ENCODE measurements at regions not wholly inside any gene's neighbourhood (a gene's known extent, or its start where the extent isn't known, plus 50 kb on each side); places are given as distances from the start of the nearest gene placed in this dataset.

DNA sequence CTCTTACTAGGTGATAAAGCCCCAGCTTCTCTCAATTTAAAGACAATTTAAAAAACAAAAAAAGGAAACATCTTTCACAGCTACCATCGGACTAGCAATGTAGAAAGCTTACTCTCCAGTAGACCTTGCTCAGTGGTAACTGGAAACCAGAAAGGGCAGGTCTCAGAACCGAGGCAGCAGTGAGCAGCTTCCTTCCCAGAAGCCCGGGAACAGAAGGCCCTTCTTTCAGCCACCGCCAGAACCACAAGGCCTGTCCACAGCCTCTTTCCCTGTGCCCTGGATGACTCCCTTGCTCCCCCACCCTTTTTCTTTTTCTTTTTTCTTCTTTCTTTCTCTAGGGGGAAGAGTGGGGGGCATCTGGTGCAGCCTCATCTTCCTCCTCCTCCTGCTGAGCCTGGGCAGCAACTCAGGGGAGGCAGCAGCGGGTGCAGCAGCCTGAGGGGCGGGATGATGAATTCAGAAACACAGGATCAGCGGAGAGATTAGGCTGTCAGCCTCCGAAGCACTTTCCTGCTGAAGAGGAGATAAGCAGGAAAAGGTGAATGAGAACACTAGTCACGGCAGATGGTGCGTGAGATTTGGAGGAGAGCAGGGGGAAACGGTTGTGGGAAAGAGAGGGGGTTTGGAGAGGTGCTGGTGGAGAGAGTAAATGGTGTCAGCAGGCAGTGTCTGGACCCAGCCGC, 158.5 kb downstream of the ID4 start:
- Histone ChIP-seq H2AFZ (ENCODE audit: low read depth, low read length) (no peak overlapping the region), H4K20me1 (replicated peaks; ENCODE audit: control insufficient read depth, extremely low read depth, insufficient read depth, low read length) (no peaks in the 10 kb centered on the region), H3K9ac (replicated peaks; ENCODE audit: extremely low read depth, insufficient read depth, low read length) (no peak overlapping the region), H3K4me3 (replicated peaks in 1 of 3; ENCODE audit: insufficient read depth in 1 of 3, low read depth in 1 of 3, low read length in 3 of 3) (no peak overlapping the region), H3K27me3 (ENCODE audit: control insufficient read depth in 2 of 2, insufficient read depth in 2 of 2, low read length in 2 of 2) (no peaks in the 10 kb centered on the region), H3K9me1 (replicated peaks; ENCODE audit: control insufficient read depth, extremely low read depth, insufficient read depth, low read length) (no peaks in the 10 kb centered on the region), H3K79me2 (ENCODE audit: control insufficient read depth, insufficient read depth, low read length) (no peaks in the 10 kb centered on the region), H3K4me2 (ENCODE audit: insufficient read depth, low read length) (no peak overlapping the region), H3K27ac (ENCODE audit: insufficient read depth, low read depth, low read length) (no peak overlapping the region), H3K4me1 (ENCODE audit: control insufficient read depth, extremely low read depth, insufficient read depth, low read length) (no peaks in the 10 kb centered on the region), H3K9me3 (replicated peaks; ENCODE audit: control insufficient read depth, insufficient read depth, low read length) (no peaks in the 10 kb centered on the region), H3K36me3 (ENCODE audit: control insufficient read depth in 2 of 2, extremely low read depth in 1 of 2, insufficient read depth in 2 of 2, low read length in 2 of 2) (no peaks in the 10 kb centered on the region)
- FAIRE-seq (no peak), DNase-seq (ENCODE audit: low read depth, low spot score) (no peak)
- no peak for TF ChIP-seq MYC (IDR thresholded peaks at IDR 0.05; ENCODE audit: low read depth, low read length)
- no peak for TF ChIP-seq FOS (IDR thresholded peaks at IDR 0.05; ENCODE audit: borderline replicate concordance, insufficient read depth, low read length)
- ChIA-PET POLR2A (no interaction called here), CTCF (no interaction called here)
- intact Hi-C loops (cut with micrococcal nuclease) (no loop called here), dilution Hi-C loops (cut with MboI; ENCODE audit: extremely low pct_ligation_motif_present, low sequenced_read_pairs) (no loop called here)
- BruUV-seq (replicated peaks), result no TSS peak

- no peaks in the 10 kb centered on the region for H3K4me1 ChIP-seq (ENCODE audit: control insufficient read depth, extremely low read depth, insufficient read depth, low read length)
- no peaks in the 10 kb centered on the region for H3K36me3 ChIP-seq (ENCODE audit: control insufficient read depth in 2 of 2, extremely low read depth in 1 of 2, insufficient read depth in 2 of 2, low read length in 2 of 2)
- BruUV-seq (replicated peaks), result no TSS peak
- POLR2A ChIA-PET, result no interaction called here
- H3K27ac ChIP-seq (ENCODE audit: insufficient read depth, low read depth, low read length), result no peak overlapping the region
- dilution Hi-C loops (cut with MboI; ENCODE audit: extremely low pct_ligation_motif_present, low sequenced_read_pairs), result no loop called here
- no peak overlapping the region for H3K9ac ChIP-seq (replicated peaks; ENCODE audit: extremely low read depth, insufficient read depth, low read length)
- H2AFZ ChIP-seq (ENCODE audit: low read depth, low read length), result no peak overlapping the region
- H3K27me3 ChIP-seq (ENCODE audit: control insufficient read depth in 2 of 2, insufficient read depth in 2 of 2, low read length in 2 of 2), result no peaks in the 10 kb centered on the region
- intact Hi-C loops (cut with micrococcal nuclease), result no loop called here
- no peak for TF ChIP-seq POLR2AphosphoS5 (IDR thresholded peaks at IDR 0.05; ENCODE audit: insufficient read depth, low read depth, low read length)
- no peak for TF ChIP-seq GATA2 (IDR thresholded peaks at IDR 0.05; ENCODE audit: insufficient read depth, insufficient read length, low read depth, low read length)
- no peak for TF ChIP-seq FOS (IDR thresholded peaks at IDR 0.05; ENCODE audit: borderline replicate concordance, insufficient read depth, low read length)
- TF ChIP-seq MAX (IDR thresholded peaks at IDR 0.05; ENCODE audit: insufficient read depth, insufficient read length), result no peak
- no peak for TF ChIP-seq MYC (IDR thresholded peaks at IDR 0.05; ENCODE audit: low read depth, low read length)
- TF ChIP-seq, protein P1, sequence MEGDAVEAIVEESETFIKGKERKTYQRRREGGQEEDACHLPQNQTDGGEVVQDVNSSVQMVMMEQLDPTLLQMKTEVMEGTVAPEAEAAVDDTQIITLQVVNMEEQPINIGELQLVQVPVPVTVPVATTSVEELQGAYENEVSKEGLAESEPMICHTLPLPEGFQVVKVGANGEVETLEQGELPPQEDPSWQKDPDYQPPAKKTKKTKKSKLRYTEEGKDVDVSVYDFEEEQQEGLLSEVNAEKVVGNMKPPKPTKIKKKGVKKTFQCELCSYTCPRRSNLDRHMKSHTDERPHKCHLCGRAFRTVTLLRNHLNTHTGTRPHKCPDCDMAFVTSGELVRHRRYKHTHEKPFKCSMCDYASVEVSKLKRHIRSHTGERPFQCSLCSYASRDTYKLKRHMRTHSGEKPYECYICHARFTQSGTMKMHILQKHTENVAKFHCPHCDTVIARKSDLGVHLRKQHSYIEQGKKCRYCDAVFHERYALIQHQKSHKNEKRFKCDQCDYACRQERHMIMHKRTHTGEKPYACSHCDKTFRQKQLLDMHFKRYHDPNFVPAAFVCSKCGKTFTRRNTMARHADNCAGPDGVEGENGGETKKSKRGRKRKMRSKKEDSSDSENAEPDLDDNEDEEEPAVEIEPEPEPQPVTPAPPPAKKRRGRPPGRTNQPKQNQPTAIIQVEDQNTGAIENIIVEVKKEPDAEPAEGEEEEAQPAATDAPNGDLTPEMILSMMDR (IDR thresholded peaks at IDR 0.05; ENCODE audit: extremely low read depth in 1 of 2, insufficient read depth in 1 of 2, low read depth in 1 of 2, low read length in 2 of 2), result no peak
- no peak for TF ChIP-seq EZH2 (IDR thresholded peaks at IDR 0.05; ENCODE audit: borderline replicate concordance, low read depth, low read length, severe bottlenecking)
- H4K20me1 ChIP-seq (replicated peaks; ENCODE audit: control insufficient read depth, extremely low read depth, insufficient read depth, low read length), result no peaks in the 10 kb centered on the region
- H3K9me3 ChIP-seq (replicated peaks; ENCODE audit: control insufficient read depth, insufficient read depth, low read length), result no peaks in the 10 kb centered on the region
- H3K4me2 ChIP-seq (ENCODE audit: insufficient read depth, low read length), result no peak overlapping the region
- H3K9me1 ChIP-seq (replicated peaks; ENCODE audit: control insufficient read depth, extremely low read depth, insufficient read depth, low read length), result no peaks in the 10 kb centered on the region
- FAIRE-seq, result no peak
- CTCF ChIA-PET, result interaction anchor here (0.7 kb wide), 1 partner anchor 143 kb away, joined by 4 read pairs; no protein-coding TSS in a partner anchor
- H3K4me3 ChIP-seq (replicated peaks in 1 of 3; ENCODE audit: insufficient read depth in 1 of 3, low read depth in 1 of 3, low read length in 3 of 3), result no peak overlapping the region
- H3K79me2 ChIP-seq (ENCODE audit: control insufficient read depth, insufficient read depth, low read length), result no peaks in the 10 kb centered on the region
- DNase-seq (ENCODE audit: low read depth, low spot score), result no peak
Observed at GRCh38 chr6:19997104-19997503, 159.9 kb downstream of the ID4 start.
